Trophoblast cell (in vitro differentiated cells and primary cell): ENCODE measurements at regions not wholly inside any gene's neighbourhood (a gene's known extent, or its start where the extent isn't known, plus 50 kb on each side); places are given as distances from the start of the nearest gene placed in this dataset.

Experiments
- DNase-seq, 2 donors: peaks; one replicate each; pipeline ENCODE4 v3.0.0-alpha.2; 2016
- H2AFZ ChIP-seq: 2 replicates; pipeline ENCODE4 v1.6.1; 2013; ENCODE audit warnings: low read length, moderate library complexity, mild to moderate bottlenecking; ENCODE audit not compliant: insufficient read depth, poor library complexity
- H2AK5ac ChIP-seq: 2 replicates; pipeline ENCODE4 v1.6.1; 2013; ENCODE audit warnings: mild to moderate bottlenecking, low read length
- H2BK120ac ChIP-seq: 2 replicates; pipeline ENCODE4 v1.6.1; 2013; ENCODE audit warnings: low read length, mild to moderate bottlenecking, moderate library complexity; ENCODE audit not compliant: insufficient read depth, poor library complexity
- H2BK12ac ChIP-seq: 2 replicates; pipeline ENCODE4 v1.6.1; 2013; ENCODE audit warnings: mild to moderate bottlenecking, low read length, moderate library complexity
- H2BK5ac ChIP-seq: 2 replicates; pipeline ENCODE4 v1.6.1; 2013; ENCODE audit warnings: low read length, low read depth, moderate library complexity, mild to moderate bottlenecking; ENCODE audit not compliant: poor library complexity
- H3K14ac ChIP-seq: 2 replicates; pipeline ENCODE4 v1.6.1; 2013; ENCODE audit warnings: mild to moderate bottlenecking, low read length
- H3K18ac ChIP-seq: 2 replicates; pipeline ENCODE4 v1.6.1; 2013; ENCODE audit warnings: mild to moderate bottlenecking, low read length
- H3K23ac ChIP-seq: 2 replicates; pipeline ENCODE4 v1.6.1; 2013; ENCODE audit warnings: low read length
- H3K27ac ChIP-seq: 2 replicates; pipeline ENCODE4 v1.5.1; 2013; ENCODE audit warnings: low read depth, mild to moderate bottlenecking, inconsistent platforms, low read length, moderate library complexity
- H3K27me3 ChIP-seq: 2 replicates; pipeline ENCODE4 v1.6.1; 2013; ENCODE audit warnings: inconsistent platforms, mild to moderate bottlenecking, low read length, moderate library complexity; ENCODE audit not compliant: insufficient read depth
- H3K36me3 ChIP-seq, 2 experiments: 1 replicate in 1 of 2; 2 replicates in 1 of 2; pipeline ENCODE4 v1.6.1; 2013; ENCODE audit warnings: low read length in 2 of 2, mild to moderate bottlenecking in 2 of 2, moderate library complexity in 1 of 2; ENCODE audit not compliant: insufficient read depth in 2 of 2, control insufficient read depth in 1 of 2
- H3K4ac ChIP-seq: 2 replicates; pipeline ENCODE4 v1.6.1; 2013; ENCODE audit warnings: low read depth, mild to moderate bottlenecking, low read length, moderate library complexity
- H3K4me1 ChIP-seq, 2 experiments: 1 replicate in 1 of 2; 2 replicates in 1 of 2; pipeline ENCODE4 v1.6.1; 2013; ENCODE audit warnings: low read length in 2 of 2, mild to moderate bottlenecking in 2 of 2, moderate library complexity in 1 of 2; ENCODE audit not compliant: insufficient read depth in 2 of 2, control insufficient read depth in 1 of 2
- H3K4me2 ChIP-seq: 2 replicates; pipeline ENCODE4 v1.6.1; 2013; ENCODE audit warnings: inconsistent platforms, mild to moderate bottlenecking, low read length, moderate library complexity
- H3K4me3 ChIP-seq: 2 replicates; pipeline ENCODE4 v1.5.1; 2013; ENCODE audit warnings: mild to moderate bottlenecking, low read depth, low read length, inconsistent platforms
- H3K79me1 ChIP-seq: one replicate; pipeline ENCODE4 v1.6.1; 2013; ENCODE audit warnings: low read length
- H3K79me2 ChIP-seq: 2 replicates; pipeline ENCODE4 v1.6.1; 2013; ENCODE audit warnings: low read length, mild to moderate bottlenecking; ENCODE audit not compliant: control insufficient read depth, insufficient read depth, poor library complexity
- H3K9ac ChIP-seq: 2 replicates; pipeline ENCODE4 v1.6.1; 2013; ENCODE audit warnings: mild to moderate bottlenecking, low read length
- H3K9me3 ChIP-seq: 2 replicates; pipeline ENCODE4 v1.6.1; 2013; ENCODE audit warnings: low read depth, mild to moderate bottlenecking, control low read depth, inconsistent platforms, low read length; ENCODE audit not compliant: insufficient read depth
- H4K12ac ChIP-seq: 2 replicates; pipeline ENCODE4 v1.6.1; 2013; ENCODE audit warnings: low read depth, mild to moderate bottlenecking, low read length, moderate library complexity
- H4K8ac ChIP-seq: 2 replicates; pipeline ENCODE4 v1.6.1; 2013; ENCODE audit warnings: low read depth, mild to moderate bottlenecking, low read length, moderate library complexity
- H4K91ac ChIP-seq: one replicate; pipeline ENCODE4 v1.6.1; 2013; ENCODE audit warnings: low read depth, mild to moderate bottlenecking, low read length, moderate library complexity
- WGBS: extraction: QIAGEN DNeasy Blood & Tissue Kit; methylation state at CpG from one replicate; pipeline ENCODE4 v1.1.7; 2013; ENCODE audit warnings: missing lambda C conversion rate; ENCODE audit not compliant: insufficient read length, insufficient coverage; ENCODE audit errors: extremely low coverage; 5-methylcytosine and 5-hydroxymethylcytosine counted together

GRCh38 chr21:36260802-36261201 is 59.2 kb upstream of the MORC3 start:
- Histone ChIP-seq H3K18ac (no peak overlapping the region), H3K14ac (no peak overlapping the region), H3K27ac (no peak overlapping the region), H4K12ac (no peak overlapping the region), H3K4me3 (no peak overlapping the region), H3K9ac (no peak overlapping the region), H3K23ac (no peak overlapping the region), H2BK12ac (no peak overlapping the region), H3K4ac (no peak overlapping the region), H2AFZ (no peak overlapping the region), H3K9me3 (peaks cover 3% of the 10 kb centered on the region), H3K36me3 (peaks cover 31 to 41% of the 10 kb centered on the region in 2 experiments), H2BK5ac (no peak overlapping the region), H3K79me2 (no peaks in the 10 kb centered on the region), H3K4me1 (no peaks in the 10 kb centered on the region), H3K27me3 (no peaks in the 10 kb centered on the region), H4K8ac (no peak overlapping the region), H3K79me1 (no peaks in the 10 kb centered on the region), H2BK120ac (no peak overlapping the region), H3K4me2 (no peak overlapping the region), H2AK5ac (no peak overlapping the region), H4K91ac (no peak overlapping the region)
- no peak for DNase-seq
- no CpG with 5 or more reads among the region's 5 CpGs for WGBS

- Histone ChIP-seq H3K9me3 (peaks cover 4% of the 10 kb centered on the region), H3K27ac (no peak overlapping the region), H4K12ac (no peak overlapping the region), H2BK12ac (no peak overlapping the region), H3K14ac (no peak overlapping the region), H3K79me1 (peaks cover 2% of the 10 kb centered on the region), H3K79me2 (no peaks in the 10 kb centered on the region), H3K27me3 (no peaks in the 10 kb centered on the region), H2AFZ (no peak overlapping the region), H3K4ac (no peak overlapping the region), H4K8ac (no peak overlapping the region), H3K18ac (no peak overlapping the region), H3K4me3 (no peak overlapping the region), H3K9ac (no peak overlapping the region), H2BK120ac (no peak overlapping the region), H3K4me2 (no peak overlapping the region), H3K36me3 (peaks cover 34 to 43% of the 10 kb centered on the region in 2 experiments), H4K91ac (no peak overlapping the region), H2BK5ac (no peak overlapping the region), H3K23ac (no peak overlapping the region), H3K4me1 (no peaks in the 10 kb centered on the region), H2AK5ac (no peak overlapping the region)
- WGBS, result no CpG with 5 or more reads among the region's 5 CpGs
- no peak for DNase-seq
These were observed 58.5 kb upstream of the MORC3 start for GRCh38 chr21:36261459-36261858.

- Histone ChIP-seq H3K4me2 (no peak overlapping the region), H3K14ac (no peak overlapping the region), H3K27ac (no peak overlapping the region), H2BK120ac (no peak overlapping the region), H2AK5ac (no peak overlapping the region), H3K36me3 (peaks cover 26 to 37% of the 10 kb centered on the region in 2 experiments), H3K23ac (no peak overlapping the region), H3K79me2 (no peaks in the 10 kb centered on the region), H3K18ac (no peak overlapping the region), H4K91ac (no peak overlapping the region), H3K9ac (no peak overlapping the region), H2BK5ac (no peak overlapping the region), H3K4me1 (peaks cover 3 to 4% of the 10 kb centered on the region in 2 experiments), H4K12ac (no peak overlapping the region), H2BK12ac (no peak overlapping the region), H4K8ac (no peak overlapping the region), H3K27me3 (no peaks in the 10 kb centered on the region), H3K4ac (no peak overlapping the region), H2AFZ (no peak overlapping the region), H3K4me3 (no peak overlapping the region), H3K79me1 (peaks cover 8% of the 10 kb centered on the region), H3K9me3 (peaks cover 7% of the 10 kb centered on the region)
- no peak for DNase-seq
- no CpG with 5 or more reads among the region's 8 CpGs for WGBS
These were observed 56.2 kb upstream of the MORC3 start for GRCh38 chr21:36263797-36264196.

GRCh38 chr21:36265431-36265830 is 54.6 kb upstream of the MORC3 start:
- no peak overlapping the region for H3K4me2 ChIP-seq
- no CpG with 5 or more reads among the region's 9 CpGs for WGBS
- no peak overlapping the region for H2AFZ ChIP-seq

More at GRCh38 chr21:36265431-36265830, 54.6 kb upstream of the MORC3 start:
- no peak overlapping the region for H3K23ac ChIP-seq
- peaks cover 18% of the 10 kb centered on the region for H3K79me1 ChIP-seq
- no peak overlapping the region for H2BK5ac ChIP-seq
- no peaks in the 10 kb centered on the region for H3K79me2 ChIP-seq
- H3K18ac ChIP-seq, result no peak overlapping the region
- peaks cover 26 to 37% of the 10 kb centered on the region in 2 experiments for H3K36me3 ChIP-seq
- no peak overlapping the region for H2AK5ac ChIP-seq
- no peak overlapping the region for H3K4me3 ChIP-seq
- no peaks in the 10 kb centered on the region for H3K27me3 ChIP-seq
- no peak for DNase-seq
- H4K12ac ChIP-seq, result no peak overlapping the region
- peak overlapping the region; percentile 51 for H2BK12ac ChIP-seq
- H2BK120ac ChIP-seq, result no peak overlapping the region
- H3K9me3 ChIP-seq, result peaks cover 7% of the 10 kb centered on the region
- H3K4ac ChIP-seq, result no peak overlapping the region
- H3K14ac ChIP-seq, result no peak overlapping the region
- H3K27ac ChIP-seq, result no peak overlapping the region
- H3K4me1 ChIP-seq, result peaks cover 9 to 13% of the 10 kb centered on the region in 2 experiments
- H4K8ac ChIP-seq, result no peak overlapping the region
- no peak overlapping the region for H3K9ac ChIP-seq
- H4K91ac ChIP-seq, result peak overlapping the region; percentile 42
